ENCODE measurements at regions not wholly inside any gene's neighbourhood (a gene's known extent, or its start where the extent isn't known, plus 50 kb on each side); places are given as distances from the start of the nearest gene placed in this dataset.

DNA sequence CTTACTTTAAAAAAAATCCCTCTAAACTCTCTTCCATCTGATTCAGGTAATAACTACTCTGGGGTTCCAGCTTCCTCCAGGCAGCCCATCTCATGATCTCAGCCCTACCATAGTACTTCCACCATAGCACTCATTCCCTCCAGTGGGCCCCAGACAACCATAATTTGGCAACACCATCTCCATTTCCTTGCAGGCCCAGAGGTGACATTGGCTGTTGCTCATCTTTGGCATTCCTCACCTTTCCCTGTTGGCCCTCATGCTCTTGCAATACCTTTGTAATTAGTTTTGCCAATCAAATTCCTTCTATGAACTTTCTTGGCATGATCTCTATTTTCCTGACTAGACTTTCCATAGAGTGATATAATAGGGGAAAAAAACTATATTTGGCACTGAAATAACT, 60.1 kb downstream of the TAF11L14 start:
- TF ChIP-seq, protein P1, sequence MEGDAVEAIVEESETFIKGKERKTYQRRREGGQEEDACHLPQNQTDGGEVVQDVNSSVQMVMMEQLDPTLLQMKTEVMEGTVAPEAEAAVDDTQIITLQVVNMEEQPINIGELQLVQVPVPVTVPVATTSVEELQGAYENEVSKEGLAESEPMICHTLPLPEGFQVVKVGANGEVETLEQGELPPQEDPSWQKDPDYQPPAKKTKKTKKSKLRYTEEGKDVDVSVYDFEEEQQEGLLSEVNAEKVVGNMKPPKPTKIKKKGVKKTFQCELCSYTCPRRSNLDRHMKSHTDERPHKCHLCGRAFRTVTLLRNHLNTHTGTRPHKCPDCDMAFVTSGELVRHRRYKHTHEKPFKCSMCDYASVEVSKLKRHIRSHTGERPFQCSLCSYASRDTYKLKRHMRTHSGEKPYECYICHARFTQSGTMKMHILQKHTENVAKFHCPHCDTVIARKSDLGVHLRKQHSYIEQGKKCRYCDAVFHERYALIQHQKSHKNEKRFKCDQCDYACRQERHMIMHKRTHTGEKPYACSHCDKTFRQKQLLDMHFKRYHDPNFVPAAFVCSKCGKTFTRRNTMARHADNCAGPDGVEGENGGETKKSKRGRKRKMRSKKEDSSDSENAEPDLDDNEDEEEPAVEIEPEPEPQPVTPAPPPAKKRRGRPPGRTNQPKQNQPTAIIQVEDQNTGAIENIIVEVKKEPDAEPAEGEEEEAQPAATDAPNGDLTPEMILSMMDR (IDR thresholded peaks at IDR 0.05) = no peak
- no peak for TF ChIP-seq POLR2A (IDR thresholded peaks at IDR 0.05)

Data from uterus (tissue), 2 donors.